ENCODE measurements at regions not wholly inside any gene's neighbourhood (a gene's known extent, or its start where the extent isn't known, plus 50 kb on each side); places are given as distances from the start of the nearest gene placed in this dataset.

DNA sequence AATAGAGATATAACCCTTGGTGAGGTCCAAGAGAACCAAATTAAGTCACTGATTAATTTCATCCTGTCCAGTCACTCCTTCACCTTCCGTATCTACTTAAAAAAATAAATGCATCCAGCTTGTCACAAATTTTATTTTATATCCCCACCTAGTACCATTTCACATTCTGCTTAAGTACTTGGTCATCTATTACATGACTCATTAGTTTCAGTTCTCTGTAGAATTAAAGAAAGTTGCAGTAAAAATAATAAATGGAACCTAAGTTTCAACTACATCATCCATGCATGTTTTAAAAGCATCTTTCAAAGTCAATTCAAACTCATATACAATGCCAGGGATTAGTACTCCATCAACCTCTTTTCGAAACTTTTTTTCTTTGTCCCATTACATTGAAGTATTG is 130.2 kb downstream of the SH2D1A start:
- no peak for TF ChIP-seq POLR2A (IDR thresholded peaks at IDR 0.05; ENCODE audit: borderline replicate concordance, extremely low read depth, insufficient read depth, insufficient read length)
- TF ChIP-seq SIN3A (IDR thresholded peaks at IDR 0.05; ENCODE audit: low read depth) = no peak

All from HCT116 (cell line).